ENCODE measurements at regions not wholly inside any gene's neighbourhood (a gene's known extent, or its start where the extent isn't known, plus 50 kb on each side); places are given as distances from the start of the nearest gene placed in this dataset.

GRCh38 chr7:50957855-50958254 lies 175.2 kb upstream of the GRB10 start:
- Histone ChIP-seq H3K9me3 (ENCODE audit: severe bottlenecking) (no peaks in the 10 kb centered on the region), H3K36me3 (ENCODE audit: low read depth) (no peaks in the 10 kb centered on the region), H3K27ac (ENCODE audit: poor library complexity, severe bottlenecking) (no peak overlapping the region), H3K27me3 (ENCODE audit: insufficient read depth, poor library complexity, severe bottlenecking) (no peaks in the 10 kb centered on the region), H3K4me1 (ENCODE audit: insufficient read depth, poor library complexity, severe bottlenecking) (peaks cover 11% of the 10 kb centered on the region), H3K4me3 (ENCODE audit: severe bottlenecking) (no peak overlapping the region)
- TF ChIP-seq CTCF (IDR thresholded peaks at IDR 0.05; ENCODE audit: poor library complexity, severe bottlenecking), result no peak
- ATAC-seq (ENCODE audit: low read depth) (no peak), DNase-seq (ENCODE audit: low spot score) (no peak)

GRCh38 chr7:50957431-50957830 lies 174.7 kb upstream of the GRB10 start:
- H3K27ac ChIP-seq (ENCODE audit: poor library complexity, severe bottlenecking), result no peak overlapping the region
- H3K36me3 ChIP-seq (ENCODE audit: low read depth), result no peaks in the 10 kb centered on the region
- H3K4me1 ChIP-seq (ENCODE audit: insufficient read depth, poor library complexity, severe bottlenecking), result peaks cover 7% of the 10 kb centered on the region
- ATAC-seq (ENCODE audit: low read depth) (no peak), DNase-seq (ENCODE audit: low spot score) (no peak)
- H3K4me3 ChIP-seq (ENCODE audit: severe bottlenecking), result no peak overlapping the region
- H3K9me3 ChIP-seq (ENCODE audit: severe bottlenecking), result no peaks in the 10 kb centered on the region
- TF ChIP-seq CTCF (IDR thresholded peaks at IDR 0.05; ENCODE audit: poor library complexity, severe bottlenecking), result no peak
- no peaks in the 10 kb centered on the region for H3K27me3 ChIP-seq (ENCODE audit: insufficient read depth, poor library complexity, severe bottlenecking)

- H3K27ac ChIP-seq (ENCODE audit: poor library complexity, severe bottlenecking), result no peak overlapping the region
- H3K36me3 ChIP-seq (ENCODE audit: low read depth), result no peaks in the 10 kb centered on the region
- DNase-seq (ENCODE audit: low spot score), result no peak
- peaks cover 5% of the 10 kb centered on the region for H3K4me1 ChIP-seq (ENCODE audit: insufficient read depth, poor library complexity, severe bottlenecking)
- H3K4me3 ChIP-seq (ENCODE audit: severe bottlenecking), result no peak overlapping the region
- H3K9me3 ChIP-seq (ENCODE audit: severe bottlenecking), result no peaks in the 10 kb centered on the region
- TF ChIP-seq CTCF (IDR thresholded peaks at IDR 0.05; ENCODE audit: poor library complexity, severe bottlenecking), result no peak
- H3K27me3 ChIP-seq (ENCODE audit: insufficient read depth, poor library complexity, severe bottlenecking), result no peaks in the 10 kb centered on the region
- no peak for ATAC-seq (ENCODE audit: low read depth)
Measured at GRCh38 chr7:50956522-50957155, 173.9 kb upstream of the GRB10 start.

GRCh38 chr7:50954716-50955115 lies 172.0 kb upstream of the GRB10 start:
- no peak for ATAC-seq (ENCODE audit: low read depth)
- no peak overlapping the region for H3K27ac ChIP-seq (ENCODE audit: poor library complexity, severe bottlenecking)

More at GRCh38 chr7:50954716-50955115, 172.0 kb upstream of the GRB10 start:
- H3K4me1 ChIP-seq (ENCODE audit: insufficient read depth, poor library complexity, severe bottlenecking), result peaks cover 5% of the 10 kb centered on the region
- H3K27me3 ChIP-seq (ENCODE audit: insufficient read depth, poor library complexity, severe bottlenecking), result no peaks in the 10 kb centered on the region
- H3K36me3 ChIP-seq (ENCODE audit: low read depth), result no peaks in the 10 kb centered on the region
- no peak overlapping the region for H3K4me3 ChIP-seq (ENCODE audit: severe bottlenecking)
- no peak for TF ChIP-seq CTCF (IDR thresholded peaks at IDR 0.05; ENCODE audit: poor library complexity, severe bottlenecking)
- DNase-seq (ENCODE audit: low spot score), result no peak
- no peaks in the 10 kb centered on the region for H3K9me3 ChIP-seq (ENCODE audit: severe bottlenecking)

All from RWPE2 (cell line).